Esophagus muscularis mucosa (tissue), 4 donors: ENCODE measurements at regions not wholly inside any gene's neighbourhood (a gene's known extent, or its start where the extent isn't known, plus 50 kb on each side); places are given as distances from the start of the nearest gene placed in this dataset.
"Not testable (repeated sequence)": the region's sequence is repeated elsewhere in the genome, so short reads cannot be mapped to it uniquely, and the experiment has no call there.

Experiments
- DNase-seq: peaks from one replicate; pipeline ENCODE4 v3.0.0-alpha.2; 2017; ENCODE audit errors: extremely low spot score
- H3K27ac ChIP-seq, 4 donors: fragments of 200-600 bp; sonication (generic); replicated peaks in 1 of 4; 1 replicate in 3 of 4; 2 replicates in 1 of 4; pipeline ENCODE4 v1.5.1; 2016 to 2019; ENCODE audit warnings: mild to moderate bottlenecking in 1 of 4
- H3K27me3 ChIP-seq, 4 donors: fragments of 200-600 bp; sonication (generic); one replicate each; pipeline versions ENCODE4 v1.5.1 to v1.6.0; 2016 to 2019
- H3K36me3 ChIP-seq, 4 donors: fragments of 200-600 bp; sonication (generic); one replicate each; pipeline ENCODE4 v1.5.1; 2016 to 2019
- H3K4me1 ChIP-seq, 4 donors: fragments of 200-600 bp; sonication (generic); one replicate each; pipeline ENCODE4 v1.5.1; 2016 to 2019
- H3K4me3 ChIP-seq, 4 donors: fragments of 200-600 bp; sonication (generic); 1 replicate in 2 of 4; 2 replicates in 2 of 4; pipeline ENCODE4 v1.5.1; 2016 to 2019; ENCODE audit warnings: mild to moderate bottlenecking in 4 of 4, moderate library complexity in 1 of 4
- H3K9me3 ChIP-seq, 4 donors: fragments of 200-600 bp; sonication (generic); 1 replicate in 3 of 4; 2 replicates in 1 of 4; pipeline ENCODE4 v1.5.1; 2016 to 2019
- POLR2AphosphoS5 ChIP-seq, 2 donors: sonication (generic); formaldehyde crosslinking; IDR thresholded peaks; one replicate each; pipeline ENCODE4 v1.6.1; 2017; ENCODE audit warnings: antibody characterized with exemption in 2 of 2
- WGBS: methylation state at CpG from one replicate; pipeline ENCODE4 v1.1.5; 2018; 5-methylcytosine and 5-hydroxymethylcytosine counted together
- intact Hi-C: fragments of 100-400 bp; cut with DNase I; formaldehyde crosslinking; loops from one replicate; pipeline ENCODE4 v1.15.1; 2023
- TF ChIP-seq, protein P1 (sequence below), 3 experiments: fragments of 200-600 bp in 2 of 3; fragments of 450-650 bp in 1 of 3; sonication (generic) in 2 of 3; IDR thresholded peaks; one replicate each; pipeline ENCODE4 v1.5.1; 2017 to 2019; ENCODE audit warnings: antibody characterized with exemption in 3 of 3, mild to moderate bottlenecking in 2 of 3, moderate library complexity in 1 of 3

DNA sequence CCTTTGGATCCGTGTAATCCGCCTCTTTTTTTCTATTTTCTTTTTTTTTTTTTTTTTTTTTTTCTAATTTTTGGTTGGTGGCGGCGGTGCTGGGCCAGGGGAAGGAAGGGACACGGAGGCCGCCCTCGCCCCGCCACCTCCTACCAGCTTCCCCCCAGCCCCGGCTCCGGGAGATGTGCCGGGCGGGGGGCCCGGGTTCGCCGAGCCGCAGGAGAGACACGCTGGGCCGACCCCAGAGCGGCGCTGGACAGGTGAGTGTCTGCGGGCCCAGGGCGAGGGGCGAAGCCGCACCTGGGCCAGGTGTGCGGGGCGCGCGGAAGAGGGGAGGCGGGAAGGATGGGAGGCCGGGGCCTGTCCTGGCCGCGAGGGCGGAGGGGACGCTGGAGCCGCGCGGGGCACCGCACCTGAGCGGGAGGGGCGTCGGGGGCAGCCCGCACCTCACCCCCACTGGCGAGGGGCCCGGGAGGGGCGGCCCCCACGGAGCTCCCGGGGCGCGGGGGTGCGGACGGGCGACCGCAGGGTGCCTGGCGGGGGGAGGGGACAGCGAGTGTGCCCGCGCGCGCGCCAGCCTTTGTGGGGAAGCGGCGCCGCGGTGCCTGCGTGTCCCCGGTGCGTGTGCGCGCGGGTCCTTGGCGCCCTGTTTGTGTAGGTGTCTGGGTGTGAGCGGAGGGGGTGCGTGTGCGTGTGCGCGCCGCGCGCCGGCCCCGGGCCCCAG, 114.8 kb downstream of the CRLF3 start:
- Histone ChIP-seq H3K4me3 (peak overlapping the region; percentile 70 to 92 (median 87)), H3K27ac (peak overlapping the region; percentile 48 to 74 (median 72)), H3K4me1 (peaks cover 3 to 59% (median 49%) of the 10 kb centered on the region in 4 donors), H3K27me3 (peaks cover 0 to 16% (median 0%) of the 10 kb centered on the region in 4 donors)
- DNase-seq, H3K36me3 ChIP-seq, H3K9me3 ChIP-seq: not testable (repeated sequence)
- 0% methylated on average over 8 of the region's 81 CpGs for WGBS
- intact Hi-C loops: loop anchor here (10.0 kb wide), 2 partner anchors 115 to 235 kb away; partner anchors contain the start of genes CRLF3 and GOSR1

DNA sequence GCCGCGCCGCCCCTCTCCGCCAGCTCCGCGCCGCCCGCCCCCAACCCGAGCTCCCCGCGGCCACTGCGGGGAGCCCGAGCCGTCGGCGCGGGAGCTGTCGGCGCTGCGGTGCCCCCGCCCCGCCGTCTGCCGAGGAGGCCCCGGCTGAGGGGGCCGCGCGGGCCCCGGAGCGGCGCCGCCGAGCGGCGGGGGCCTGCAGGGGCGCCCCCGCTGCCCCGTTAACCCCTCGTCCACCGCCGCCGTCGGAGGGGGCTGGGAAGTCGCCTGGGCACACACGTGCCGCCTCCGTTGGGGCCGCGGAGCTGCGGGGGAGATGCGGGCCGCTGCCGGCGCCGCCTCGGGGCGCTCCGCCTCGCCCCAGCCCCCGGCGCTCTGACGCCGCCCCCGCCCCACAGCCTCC, 115.4 kb downstream of the CRLF3 start:
- intact Hi-C loops, DNase-seq, H3K36me3 ChIP-seq, H3K9me3 ChIP-seq: not testable (repeated sequence)
- Histone ChIP-seq H3K27me3 (peaks cover 0 to 17% (median 0%) of the 10 kb centered on the region in 4 donors), H3K4me1 (peaks cover 3 to 55% (median 45%) of the 10 kb centered on the region in 4 donors), H3K4me3 (peak overlapping the region; percentile 70 to 92 (median 87)), H3K27ac (peak overlapping the region; percentile 72 to 80 (median 73))
- 7% methylated on average over 3 of the region's 64 CpGs for WGBS

DNA sequence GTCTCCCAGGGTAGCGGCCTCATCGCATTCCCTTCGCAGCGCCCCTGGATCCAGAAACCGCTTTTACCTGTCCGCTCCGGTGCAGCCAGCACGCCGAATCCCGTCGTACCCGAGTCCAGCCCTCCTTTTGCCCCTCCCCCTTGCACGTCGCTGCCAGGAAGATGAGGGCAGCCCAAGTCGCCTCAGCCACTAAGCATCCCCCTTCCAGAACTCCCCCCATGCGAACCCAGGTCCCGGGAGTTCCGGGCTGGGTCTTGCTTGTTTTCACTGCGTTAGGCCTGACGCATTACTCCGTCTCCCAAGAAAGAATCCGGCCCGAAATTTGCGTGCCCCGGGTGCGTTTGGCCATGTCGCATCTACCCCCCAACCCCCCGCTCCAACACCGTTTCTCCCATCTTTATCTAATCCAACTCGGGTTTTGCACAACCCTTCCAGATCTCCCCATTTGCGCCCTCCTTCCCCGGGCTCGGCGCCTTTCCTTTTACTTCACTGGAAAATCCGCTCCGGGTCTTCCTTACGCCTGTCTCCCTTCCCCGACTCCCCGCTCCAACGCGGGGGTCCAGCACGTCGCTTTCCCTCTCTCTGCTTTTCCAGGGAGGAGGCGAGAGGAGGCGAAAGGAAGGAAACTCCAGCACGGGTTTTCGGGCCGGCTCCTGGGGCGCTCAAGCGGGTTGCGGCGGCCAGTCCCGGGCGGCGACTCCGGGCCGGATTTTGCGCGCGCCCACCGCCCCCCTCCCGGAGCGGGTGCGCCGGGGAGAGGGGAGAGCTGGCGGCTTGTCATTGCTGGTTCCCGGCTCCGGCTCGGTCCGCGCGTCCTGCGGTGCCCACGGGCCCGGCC, 116.0 kb downstream of the CRLF3 start:
- H3K9me3 ChIP-seq, H3K36me3 ChIP-seq, DNase-seq, intact Hi-C loops: not testable (repeated sequence)
- H3K27ac ChIP-seq: peak overlapping the region; percentile 72 to 80 (median 73)
- WGBS: under 1% methylated on average over 44 of the region's 75 CpGs
- TF ChIP-seq, protein P1, sequence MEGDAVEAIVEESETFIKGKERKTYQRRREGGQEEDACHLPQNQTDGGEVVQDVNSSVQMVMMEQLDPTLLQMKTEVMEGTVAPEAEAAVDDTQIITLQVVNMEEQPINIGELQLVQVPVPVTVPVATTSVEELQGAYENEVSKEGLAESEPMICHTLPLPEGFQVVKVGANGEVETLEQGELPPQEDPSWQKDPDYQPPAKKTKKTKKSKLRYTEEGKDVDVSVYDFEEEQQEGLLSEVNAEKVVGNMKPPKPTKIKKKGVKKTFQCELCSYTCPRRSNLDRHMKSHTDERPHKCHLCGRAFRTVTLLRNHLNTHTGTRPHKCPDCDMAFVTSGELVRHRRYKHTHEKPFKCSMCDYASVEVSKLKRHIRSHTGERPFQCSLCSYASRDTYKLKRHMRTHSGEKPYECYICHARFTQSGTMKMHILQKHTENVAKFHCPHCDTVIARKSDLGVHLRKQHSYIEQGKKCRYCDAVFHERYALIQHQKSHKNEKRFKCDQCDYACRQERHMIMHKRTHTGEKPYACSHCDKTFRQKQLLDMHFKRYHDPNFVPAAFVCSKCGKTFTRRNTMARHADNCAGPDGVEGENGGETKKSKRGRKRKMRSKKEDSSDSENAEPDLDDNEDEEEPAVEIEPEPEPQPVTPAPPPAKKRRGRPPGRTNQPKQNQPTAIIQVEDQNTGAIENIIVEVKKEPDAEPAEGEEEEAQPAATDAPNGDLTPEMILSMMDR (IDR thresholded peaks at IDR 0.05): peak in 1 of 3 experiments; percentile 24
- TF ChIP-seq POLR2AphosphoS5 (IDR thresholded peaks at IDR 0.05): peak; percentile 5 to 52
- H3K4me1 ChIP-seq: peaks cover 3 to 55% (median 45%) of the 10 kb centered on the region in 4 donors
- peak overlapping the region; percentile 70 to 92 (median 87) for H3K4me3 ChIP-seq
- H3K27me3 ChIP-seq: peaks cover 0 to 24% (median 0%) of the 10 kb centered on the region in 4 donors

DNA sequence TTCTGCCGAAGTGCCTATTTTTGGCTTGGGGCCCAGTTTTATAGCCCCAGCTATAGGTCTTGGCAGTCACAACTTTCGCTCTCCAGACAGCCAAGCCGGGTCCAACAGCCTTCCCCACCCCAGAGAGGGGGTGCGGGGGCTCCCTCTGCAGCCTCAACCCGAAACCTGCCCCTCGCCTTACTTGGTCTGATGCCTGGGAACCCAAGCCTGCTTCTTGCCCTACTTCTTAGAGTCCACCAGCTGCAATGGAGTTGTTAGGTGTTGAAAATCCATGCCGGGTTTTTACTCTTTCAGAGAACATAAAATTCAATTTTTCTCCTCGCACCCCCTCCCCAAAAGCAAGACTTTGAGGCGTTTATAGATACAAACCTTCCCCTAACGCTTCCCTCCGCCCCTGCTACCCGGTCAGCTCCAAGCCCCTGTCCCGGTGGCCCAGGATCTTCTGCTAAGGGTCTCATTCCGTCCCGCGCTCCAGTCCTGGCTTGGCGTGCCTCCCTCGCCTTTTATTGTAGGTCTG, 116.7 kb downstream of the CRLF3 start:
- intact Hi-C loops, H3K9me3 ChIP-seq, H3K36me3 ChIP-seq, DNase-seq: not testable (repeated sequence)
- Histone ChIP-seq H3K4me3 (peak overlapping the region; percentile 70 to 92 (median 87)), H3K27ac (peak overlapping the region; percentile 72 to 80 (median 73)), H3K27me3 (peaks cover 0 to 31% (median 0%) of the 10 kb centered on the region in 4 donors), H3K4me1 (peaks cover 3 to 55% (median 45%) of the 10 kb centered on the region in 4 donors)
- under 1% methylated on average over 18 of the region's 18 CpGs for WGBS

DNA sequence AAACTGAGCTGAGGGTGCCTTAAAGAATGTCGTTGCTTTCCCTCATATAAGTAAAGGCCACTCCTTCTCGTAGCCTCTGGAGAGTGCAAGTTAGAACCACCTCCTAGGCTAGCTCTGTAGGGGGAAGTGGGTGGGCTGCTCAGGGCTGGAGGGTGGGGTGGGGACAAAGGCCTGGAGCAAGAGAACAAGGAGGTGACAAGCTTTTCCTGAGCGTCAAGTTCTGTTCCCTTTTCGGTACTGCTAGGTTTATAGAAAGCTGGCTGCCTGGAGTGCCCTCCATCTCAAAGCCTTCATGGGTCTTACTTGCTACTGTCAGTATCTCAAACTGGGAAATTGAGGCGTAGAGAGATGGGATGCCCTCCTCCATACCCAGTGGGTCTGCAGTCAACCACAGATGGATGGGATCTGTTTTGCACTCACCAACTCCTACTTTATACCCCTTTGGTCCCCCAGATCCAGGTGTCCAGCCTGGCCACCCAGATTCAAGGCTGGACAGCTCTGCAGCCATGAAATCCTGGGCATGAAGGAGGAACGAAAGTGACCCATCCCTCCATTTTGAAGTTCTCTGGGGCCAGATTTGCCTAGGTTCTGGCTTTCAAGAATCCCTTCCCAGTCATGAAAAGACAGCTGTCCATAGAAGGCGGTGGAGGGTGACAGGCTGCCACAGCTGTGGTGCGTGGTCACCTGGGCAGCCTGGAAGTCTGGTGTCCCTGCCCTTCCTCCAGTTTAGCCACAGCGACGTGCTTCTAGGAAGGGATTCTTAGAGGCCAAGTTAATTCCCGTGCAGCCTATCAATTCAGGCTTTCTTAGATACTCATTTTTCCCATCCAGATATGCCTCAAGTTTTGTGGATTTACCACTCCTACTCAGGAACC, 117.8 kb downstream of the CRLF3 start:
- H3K4me3 ChIP-seq, H3K9me3 ChIP-seq, intact Hi-C loops, H3K36me3 ChIP-seq, H3K27ac ChIP-seq, DNase-seq: not testable (repeated sequence)
- H3K4me1 ChIP-seq: peaks cover 3 to 48% (median 42%) of the 10 kb centered on the region in 4 donors
- H3K27me3 ChIP-seq: peaks cover 0 to 39% (median 2%) of the 10 kb centered on the region in 4 donors
- 40% methylated on average over 10 of the region's 11 CpGs for WGBS

DNA sequence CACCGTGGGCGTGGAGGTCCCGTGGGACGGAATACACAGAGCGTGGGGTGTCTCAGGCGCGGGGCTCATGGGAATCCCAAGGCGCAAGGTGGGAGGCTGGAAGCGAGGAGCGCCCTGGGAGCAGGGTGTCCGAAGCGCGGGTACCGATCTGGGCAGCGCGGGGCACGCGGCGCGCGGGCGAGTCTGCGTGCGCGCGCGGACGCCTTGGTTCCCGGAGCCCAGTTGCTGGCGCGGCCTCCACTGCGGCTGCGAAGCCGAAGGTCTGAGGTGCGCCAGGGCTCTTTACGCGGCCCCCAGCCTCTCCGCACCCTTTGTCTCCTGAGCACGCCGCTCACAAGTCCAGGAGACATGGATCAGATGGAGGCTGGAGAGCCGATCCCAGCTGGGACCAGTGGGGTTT, 118.5 kb downstream of the CRLF3 start:
- Histone ChIP-seq H3K27me3 (peaks cover 0 to 46% (median 4%) of the 10 kb centered on the region in 4 donors), H3K4me1 (peaks cover 3 to 41% (median 37%) of the 10 kb centered on the region in 4 donors), H3K4me3 (peak overlapping the region in 1 of 4 donors; percentile 23)
- H3K9me3 ChIP-seq, H3K27ac ChIP-seq, intact Hi-C loops, H3K36me3 ChIP-seq, DNase-seq: not testable (repeated sequence)
- 4% methylated on average over 11 of the region's 41 CpGs for WGBS
